ENCODE measurements at regions not wholly inside any gene's neighbourhood (a gene's known extent, or its start where the extent isn't known, plus 50 kb on each side); places are given as distances from the start of the nearest gene placed in this dataset.

DNA sequence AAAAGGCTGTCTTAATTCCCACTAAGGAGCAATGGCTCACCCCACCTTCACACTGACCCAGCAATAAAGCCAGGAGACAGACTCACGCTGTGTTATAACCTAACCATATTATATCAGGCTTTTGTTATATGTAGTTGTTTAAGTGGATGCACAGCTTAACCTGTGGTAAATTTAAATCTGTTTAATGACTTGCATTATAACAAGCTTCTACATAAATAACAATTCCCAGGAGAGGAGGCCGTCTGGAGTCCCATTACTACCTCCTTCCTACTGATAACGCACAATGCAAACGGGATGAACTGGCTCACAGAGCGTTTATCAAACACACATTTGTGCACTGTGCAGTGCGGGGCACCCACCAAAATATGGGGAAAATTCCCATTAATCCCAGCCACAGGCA lies 102.1 kb upstream of the MGMT start:
- TF ChIP-seq, protein P1, sequence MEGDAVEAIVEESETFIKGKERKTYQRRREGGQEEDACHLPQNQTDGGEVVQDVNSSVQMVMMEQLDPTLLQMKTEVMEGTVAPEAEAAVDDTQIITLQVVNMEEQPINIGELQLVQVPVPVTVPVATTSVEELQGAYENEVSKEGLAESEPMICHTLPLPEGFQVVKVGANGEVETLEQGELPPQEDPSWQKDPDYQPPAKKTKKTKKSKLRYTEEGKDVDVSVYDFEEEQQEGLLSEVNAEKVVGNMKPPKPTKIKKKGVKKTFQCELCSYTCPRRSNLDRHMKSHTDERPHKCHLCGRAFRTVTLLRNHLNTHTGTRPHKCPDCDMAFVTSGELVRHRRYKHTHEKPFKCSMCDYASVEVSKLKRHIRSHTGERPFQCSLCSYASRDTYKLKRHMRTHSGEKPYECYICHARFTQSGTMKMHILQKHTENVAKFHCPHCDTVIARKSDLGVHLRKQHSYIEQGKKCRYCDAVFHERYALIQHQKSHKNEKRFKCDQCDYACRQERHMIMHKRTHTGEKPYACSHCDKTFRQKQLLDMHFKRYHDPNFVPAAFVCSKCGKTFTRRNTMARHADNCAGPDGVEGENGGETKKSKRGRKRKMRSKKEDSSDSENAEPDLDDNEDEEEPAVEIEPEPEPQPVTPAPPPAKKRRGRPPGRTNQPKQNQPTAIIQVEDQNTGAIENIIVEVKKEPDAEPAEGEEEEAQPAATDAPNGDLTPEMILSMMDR (conservative IDR thresholded peaks at IDR 0.05; ENCODE audit: low read depth, low read length) = no peak
- TF ChIP-seq EZH2phosphoT487 (IDR thresholded peaks at IDR 0.05; ENCODE audit: borderline replicate concordance, low read length) = no peak

Measured in PC-3 (cell line).